Fibroblast of lung (primary cell): ENCODE measurements at regions not wholly inside any gene's neighbourhood (a gene's known extent, or its start where the extent isn't known, plus 50 kb on each side); places are given as distances from the start of the nearest gene placed in this dataset.

Experiments used
- DNase-seq, 2 donors: peaks; one replicate each; pipeline versions ENCODE4 v3.0.0 to v3.0.0-alpha.2; 2010; ENCODE audit warnings: low read depth in 2 of 2
- H2AFZ ChIP-seq: 2 replicates; pipeline ENCODE4 v1.5.1; 2012; ENCODE audit warnings: low read length, control low read depth, inconsistent platforms
- H3K27ac ChIP-seq: 2 replicates; pipeline ENCODE4 v1.5.1; 2011; ENCODE audit warnings: low read length, control low read depth; ENCODE audit not compliant: insufficient read depth
- H3K27me3 ChIP-seq: 2 replicates; pipeline ENCODE4 v1.5.1; 2011; ENCODE audit warnings: mild to moderate bottlenecking, low read length; ENCODE audit not compliant: control insufficient read depth, insufficient read depth
- H3K36me3 ChIP-seq: 2 replicates; pipeline ENCODE4 v1.5.1; 2011; ENCODE audit warnings: low read length; ENCODE audit not compliant: control insufficient read depth, insufficient read depth
- H3K4me1 ChIP-seq: 2 replicates; pipeline ENCODE4 v1.5.1; 2011; ENCODE audit warnings: low read length; ENCODE audit not compliant: control insufficient read depth, insufficient read depth; ENCODE audit errors: extremely low read depth
- H3K4me2 ChIP-seq: 2 replicates; pipeline ENCODE4 v1.5.1; 2011; ENCODE audit warnings: low read length, control low read depth; ENCODE audit not compliant: insufficient read depth; ENCODE audit errors: extremely low read depth
- H3K4me3 ChIP-seq, 4 experiments: fragments of 200-600 bp in 1 of 4; sonication (generic) in 1 of 4; replicated peaks in 1 of 4; 2 replicates each; pipeline ENCODE4 v1.5.1; 2011 to 2016; ENCODE audit warnings: low read length in 4 of 4, low read depth in 3 of 4, mild to moderate bottlenecking in 3 of 4, control low read depth in 2 of 4, inconsistent platforms in 1 of 4, mixed read lengths in 1 of 4; ENCODE audit not compliant: insufficient read depth in 1 of 4; ENCODE audit errors: control extremely low read depth in 1 of 4
- H3K79me2 ChIP-seq: 2 replicates; pipeline ENCODE4 v1.5.1; 2012; ENCODE audit warnings: mild to moderate bottlenecking, low read length, inconsistent platforms; ENCODE audit not compliant: control insufficient read depth, insufficient read depth
- H3K9ac ChIP-seq: 2 replicates; pipeline ENCODE4 v1.5.1; 2011; ENCODE audit warnings: mild to moderate bottlenecking, low read length, control low read depth; ENCODE audit not compliant: insufficient read depth
- H3K9me3 ChIP-seq: 2 replicates; pipeline ENCODE4 v1.5.1; 2012; ENCODE audit warnings: low read depth, low read length; ENCODE audit not compliant: control insufficient read depth, insufficient read depth
- H4K20me1 ChIP-seq: 2 replicates; pipeline ENCODE4 v1.5.1; 2011; ENCODE audit warnings: low read length; ENCODE audit not compliant: control insufficient read depth, insufficient read depth; ENCODE audit errors: extremely low read depth
- EZH2 ChIP-seq: IDR thresholded peaks from 2 replicates; pipeline ENCODE4 v1.5.1; 2012; ENCODE audit warnings: low read length, control low read depth, mild to moderate bottlenecking; ENCODE audit errors: missing control alignments
- TF ChIP-seq, protein P1 (sequence below), 2 donors: IDR thresholded peaks in 1 of 2; conservative IDR thresholded peaks in 1 of 2; 1 replicate in 1 of 2; 2 replicates in 1 of 2; pipeline ENCODE4 v1.5.1; 2011 to 2012; ENCODE audit warnings: low read length in 2 of 2, control low read depth in 1 of 2, inconsistent platforms in 1 of 2, low read depth in 1 of 2, mild to moderate bottlenecking in 1 of 2

DNA sequence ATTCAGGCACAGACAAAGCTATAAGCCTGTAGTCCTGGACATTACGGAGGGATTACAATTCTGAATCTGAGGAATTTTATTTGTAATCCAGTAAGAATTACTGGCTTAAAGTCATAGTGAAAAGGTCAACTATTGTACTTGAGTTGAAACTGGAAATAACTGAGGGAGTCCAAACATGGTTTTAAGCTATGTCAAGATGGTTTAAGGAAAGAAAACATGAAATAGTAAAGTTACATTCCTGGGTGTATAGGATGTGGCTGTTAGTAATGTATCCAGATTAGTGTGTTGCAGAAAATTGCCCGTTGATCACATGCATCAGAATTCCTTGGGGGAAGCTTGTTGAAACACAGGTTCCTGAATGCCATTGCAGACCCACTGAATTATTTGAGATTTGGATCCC, 124.8 kb upstream of the GORAB start:
- no peak overlapping the region for H2AFZ ChIP-seq
- no peaks in the 10 kb centered on the region for H4K20me1 ChIP-seq
- H3K4me3 ChIP-seq: no peak overlapping the region
- no peak overlapping the region for H3K4me2 ChIP-seq
- TF ChIP-seq, protein P1, sequence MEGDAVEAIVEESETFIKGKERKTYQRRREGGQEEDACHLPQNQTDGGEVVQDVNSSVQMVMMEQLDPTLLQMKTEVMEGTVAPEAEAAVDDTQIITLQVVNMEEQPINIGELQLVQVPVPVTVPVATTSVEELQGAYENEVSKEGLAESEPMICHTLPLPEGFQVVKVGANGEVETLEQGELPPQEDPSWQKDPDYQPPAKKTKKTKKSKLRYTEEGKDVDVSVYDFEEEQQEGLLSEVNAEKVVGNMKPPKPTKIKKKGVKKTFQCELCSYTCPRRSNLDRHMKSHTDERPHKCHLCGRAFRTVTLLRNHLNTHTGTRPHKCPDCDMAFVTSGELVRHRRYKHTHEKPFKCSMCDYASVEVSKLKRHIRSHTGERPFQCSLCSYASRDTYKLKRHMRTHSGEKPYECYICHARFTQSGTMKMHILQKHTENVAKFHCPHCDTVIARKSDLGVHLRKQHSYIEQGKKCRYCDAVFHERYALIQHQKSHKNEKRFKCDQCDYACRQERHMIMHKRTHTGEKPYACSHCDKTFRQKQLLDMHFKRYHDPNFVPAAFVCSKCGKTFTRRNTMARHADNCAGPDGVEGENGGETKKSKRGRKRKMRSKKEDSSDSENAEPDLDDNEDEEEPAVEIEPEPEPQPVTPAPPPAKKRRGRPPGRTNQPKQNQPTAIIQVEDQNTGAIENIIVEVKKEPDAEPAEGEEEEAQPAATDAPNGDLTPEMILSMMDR (conservative IDR thresholded peaks at IDR 0.05 in 1 of 2, IDR thresholded peaks at IDR 0.05 in 1 of 2; ENCODE audit: low read depth in 1 of 2, low read length in 2 of 2): no peak
- no peak overlapping the region for H3K9ac ChIP-seq
- H3K79me2 ChIP-seq: no peaks in the 10 kb centered on the region
- peaks cover 13% of the 10 kb centered on the region for H3K4me1 ChIP-seq
- no peaks in the 10 kb centered on the region for H3K36me3 ChIP-seq
- H3K27me3 ChIP-seq: no peaks in the 10 kb centered on the region
- DNase-seq: peak in 1 of 2 donors; percentile 21
- no peaks in the 10 kb centered on the region for H3K9me3 ChIP-seq
- no peak overlapping the region for H3K27ac ChIP-seq

DNA sequence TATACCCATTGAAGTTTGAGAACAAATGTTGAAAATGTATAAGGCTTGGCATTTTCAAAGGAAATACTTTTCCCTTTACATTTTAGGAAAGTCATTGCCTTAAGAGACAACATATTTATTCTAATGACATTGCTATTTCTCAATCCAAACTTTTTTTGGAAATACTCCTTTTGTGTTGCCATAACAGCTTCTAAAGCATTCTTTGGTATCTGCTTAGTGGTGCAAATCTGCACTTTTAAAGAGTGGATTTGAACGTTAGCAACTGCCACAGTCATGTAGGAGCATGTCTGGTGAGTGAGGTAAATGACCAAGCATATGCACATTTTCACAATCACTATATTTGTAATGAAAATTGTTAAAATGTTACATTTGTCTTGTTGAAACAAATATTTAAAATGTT, 124.4 kb upstream of the GORAB start:
- Histone ChIP-seq H3K4me3 (no peak overlapping the region), H3K4me2 (no peak overlapping the region), H4K20me1 (no peaks in the 10 kb centered on the region), H3K36me3 (no peaks in the 10 kb centered on the region), H3K79me2 (no peaks in the 10 kb centered on the region), H3K9ac (no peak overlapping the region), H3K4me1 (peaks cover 13% of the 10 kb centered on the region), H3K27ac (no peak overlapping the region), H3K27me3 (no peaks in the 10 kb centered on the region), H2AFZ (no peak overlapping the region), H3K9me3 (no peaks in the 10 kb centered on the region)
- TF ChIP-seq EZH2: no peak
- TF ChIP-seq, protein P1 (conservative IDR thresholded peaks at IDR 0.05 in 1 of 2, IDR thresholded peaks at IDR 0.05 in 1 of 2; ENCODE audit: low read depth in 1 of 2, low read length in 2 of 2): no peak
- DNase-seq: peak in 1 of 2 donors; percentile 66

DNA sequence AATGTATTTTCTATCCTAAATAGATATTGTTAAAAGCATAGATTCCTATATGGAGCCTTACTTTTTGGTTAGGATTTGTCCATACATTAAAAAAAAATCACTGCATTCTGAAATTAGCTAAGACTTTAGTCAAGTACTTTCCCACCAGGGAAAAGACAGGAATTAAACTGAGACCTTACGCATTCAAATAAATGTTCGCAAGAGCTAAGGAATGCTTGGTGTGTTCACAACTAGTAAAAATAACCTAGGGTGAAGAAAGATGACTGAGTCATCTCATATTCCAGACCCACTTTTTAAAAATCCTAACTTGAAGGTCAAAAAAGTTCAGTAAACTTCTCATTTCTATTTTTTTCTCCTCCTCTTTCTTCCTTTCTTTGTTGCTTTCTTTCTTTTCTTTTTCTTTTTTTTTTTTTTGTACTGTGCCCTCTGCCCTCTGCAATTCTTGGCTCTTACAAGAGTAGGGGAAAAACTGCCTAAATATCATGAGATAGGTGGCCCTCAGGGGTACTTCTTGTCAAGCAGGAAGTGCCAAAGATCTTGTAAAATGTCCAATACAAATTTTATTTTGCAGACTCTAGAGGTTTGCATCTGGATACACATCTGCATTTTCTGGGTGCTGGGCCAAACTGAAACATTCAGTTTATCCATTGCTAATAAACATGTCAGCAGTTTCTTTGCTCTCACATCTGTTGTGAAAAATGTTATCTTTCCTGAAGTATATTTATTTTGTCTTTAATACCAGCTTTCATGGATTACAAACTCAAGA, 121.4 kb upstream of the GORAB start:
- Histone ChIP-seq H3K36me3 (no peaks in the 10 kb centered on the region), H3K79me2 (no peaks in the 10 kb centered on the region), H4K20me1 (no peaks in the 10 kb centered on the region), H3K4me1 (peaks cover 14% of the 10 kb centered on the region), H3K4me2 (peak overlapping the region; percentile 48), H3K9ac (no peak overlapping the region), H3K4me3 (no peak overlapping the region), H3K27me3 (no peaks in the 10 kb centered on the region), H2AFZ (no peak overlapping the region), H3K27ac (peak overlapping the region; percentile 70), H3K9me3 (no peaks in the 10 kb centered on the region)
- TF ChIP-seq, protein P1 (conservative IDR thresholded peaks at IDR 0.05 in 1 of 2, IDR thresholded peaks at IDR 0.05 in 1 of 2; ENCODE audit: low read depth in 1 of 2, low read length in 2 of 2): no peak
- no peak for TF ChIP-seq EZH2
- peak; percentile 86 to 88 for DNase-seq
